AG09309 (cell line): ENCODE measurements at regions not wholly inside any gene's neighbourhood (a gene's known extent, or its start where the extent isn't known, plus 50 kb on each side); places are given as distances from the start of the nearest gene placed in this dataset.

Experiments
- DNase-seq: peaks from one replicate; pipeline ENCODE4 v3.0.0-alpha.2; 2010; ENCODE audit warnings: low read depth
- H3K4me3 ChIP-seq: 2 replicates; pipeline ENCODE4 v1.5.1; 2011; ENCODE audit warnings: mild to moderate bottlenecking, low read depth, low read length, moderate library complexity; ENCODE audit not compliant: control insufficient read depth
- CTCF ChIP-seq: IDR thresholded peaks from 2 replicates; pipeline ENCODE4 v1.5.1; 2011; ENCODE audit warnings: mild to moderate bottlenecking, low read depth, low read length, inconsistent platforms; ENCODE audit not compliant: insufficient read depth, control insufficient read depth; ENCODE audit errors: missing control alignments

- no peak overlapping the region for H3K4me3 ChIP-seq
- TF ChIP-seq CTCF = no peak
- no peak for DNase-seq
These were observed 70.9 kb upstream of the HLA-E start for GRCh38 chr6:30418448-30418847.

- no peak overlapping the region for H3K4me3 ChIP-seq
- DNase-seq = no peak
- no peak for TF ChIP-seq CTCF
These were observed 64.8 kb upstream of the HLA-E start for GRCh38 chr6:30424549-30424948.
